GM11168 (cell line): ENCODE measurements at regions not wholly inside any gene's neighbourhood (a gene's known extent, or its start where the extent isn't known, plus 50 kb on each side); places are given as distances from the start of the nearest gene placed in this dataset.
"Not testable (repeated sequence)": the region's sequence is repeated elsewhere in the genome, so short reads cannot be mapped to it uniquely, and the experiment has no call there.

Source experiments
- in situ Hi-C: fragments of 300-500 bp; cut with MboI; formaldehyde crosslinking; loops from one replicate; pipeline ENCODE4 v1.12.0; 2022; ENCODE audit warnings: low sequenced_read_pairs; ENCODE audit not compliant: unreplicated experiment

- in situ Hi-C loops: no loop called here
These were observed 1065.6 kb upstream of the TMPRSS15 start for GRCh38 chr21:19468991-19469715.

- in situ Hi-C loops: no loop called here
These were observed 1071.9 kb upstream of the TMPRSS15 start for GRCh38 chr21:19475525-19475924.

GRCh38 chr21:19489930-19490329 is 1086.3 kb upstream of the TMPRSS15 start:
- in situ Hi-C loops: no loop called here

- in situ Hi-C loops: no loop called here
These were observed 1086.9 kb upstream of the TMPRSS15 start for GRCh38 chr21:19490481-19490880.

- in situ Hi-C loops: not testable (repeated sequence)
These were observed 1090.1 kb upstream of the TMPRSS15 start for GRCh38 chr21:19493437-19494241.

GRCh38 chr21:19501115-19501514 is 1097.5 kb upstream of the TMPRSS15 start:
- in situ Hi-C loops: no loop called here

GRCh38 chr21:19507682-19508260 is 1104.2 kb upstream of the TMPRSS15 start:
- in situ Hi-C loops: no loop called here

- in situ Hi-C loops: no loop called here
These were observed 1104.9 kb upstream of the TMPRSS15 start for GRCh38 chr21:19508442-19508841.

- in situ Hi-C loops: no loop called here
These were observed 1105.3 kb upstream of the TMPRSS15 start for GRCh38 chr21:19508844-19509243.

GRCh38 chr21:19510057-19510456 is 1106.5 kb upstream of the TMPRSS15 start:
- in situ Hi-C loops: no loop called here

- in situ Hi-C loops: no loop called here
These were observed 1107.1 kb upstream of the TMPRSS15 start for GRCh38 chr21:19510653-19511052.

GRCh38 chr21:19522381-19522780 is 1118.8 kb upstream of the TMPRSS15 start:
- in situ Hi-C loops: no loop called here

- in situ Hi-C loops: no loop called here
These were observed 1119.5 kb upstream of the TMPRSS15 start for GRCh38 chr21:19523061-19523460.

GRCh38 chr21:19523746-19524145 is 1120.2 kb upstream of the TMPRSS15 start:
- in situ Hi-C loops: no loop called here

GRCh38 chr21:19529031-19529430 is 1125.4 kb upstream of the TMPRSS15 start:
- in situ Hi-C loops: no loop called here

- in situ Hi-C loops: no loop called here
These were observed 1131.8 kb upstream of the TMPRSS15 start for GRCh38 chr21:19535356-19535755.

GRCh38 chr21:19537116-19537515 is 1133.5 kb upstream of the TMPRSS15 start:
- in situ Hi-C loops: no loop called here

GRCh38 chr21:19540287-19540686 is 1136.7 kb upstream of the TMPRSS15 start:
- in situ Hi-C loops: no loop called here

- in situ Hi-C loops: no loop called here
These were observed 1138.0 kb upstream of the TMPRSS15 start for GRCh38 chr21:19541602-19542001.

- in situ Hi-C loops: not testable (repeated sequence)
These were observed 1140.9 kb upstream of the TMPRSS15 start for GRCh38 chr21:19544493-19544892.
